ENCODE measurements at regions not wholly inside any gene's neighbourhood (a gene's known extent, or its start where the extent isn't known, plus 50 kb on each side); places are given as distances from the start of the nearest gene placed in this dataset.

DNA sequence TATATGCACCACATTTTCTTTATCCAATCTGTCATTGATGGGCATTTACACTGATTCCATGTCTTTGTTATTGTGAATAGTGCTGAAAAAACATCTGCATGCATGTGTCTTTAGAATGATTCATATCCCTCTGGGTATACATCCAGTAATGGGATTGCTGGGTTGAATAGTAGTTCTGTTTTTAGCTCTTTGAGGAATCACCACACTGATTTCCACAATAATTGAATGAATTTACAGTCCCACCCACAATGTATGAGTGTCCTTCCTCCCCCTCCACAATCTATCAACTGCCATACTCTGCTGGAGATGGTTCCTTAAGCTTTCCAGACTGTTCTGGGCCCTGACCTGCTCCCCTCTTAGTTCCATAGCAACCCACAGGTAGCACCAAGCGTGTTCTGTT is 667.0 kb downstream of the LIG4 start:
- no peak for TF ChIP-seq ZNF121 (CRISPR knock-in tag; IDR thresholded peaks at IDR 0.05)
- TF ChIP-seq, protein P1, sequence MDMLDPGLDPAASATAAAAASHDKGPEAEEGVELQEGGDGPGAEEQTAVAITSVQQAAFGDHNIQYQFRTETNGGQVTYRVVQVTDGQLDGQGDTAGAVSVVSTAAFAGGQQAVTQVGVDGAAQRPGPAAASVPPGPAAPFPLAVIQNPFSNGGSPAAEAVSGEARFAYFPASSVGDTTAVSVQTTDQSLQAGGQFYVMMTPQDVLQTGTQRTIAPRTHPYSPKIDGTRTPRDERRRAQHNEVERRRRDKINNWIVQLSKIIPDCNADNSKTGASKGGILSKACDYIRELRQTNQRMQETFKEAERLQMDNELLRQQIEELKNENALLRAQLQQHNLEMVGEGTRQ (CRISPR knock-in tag; IDR thresholded peaks at IDR 0.05) = no peak
- TF ChIP-seq, protein P2, sequence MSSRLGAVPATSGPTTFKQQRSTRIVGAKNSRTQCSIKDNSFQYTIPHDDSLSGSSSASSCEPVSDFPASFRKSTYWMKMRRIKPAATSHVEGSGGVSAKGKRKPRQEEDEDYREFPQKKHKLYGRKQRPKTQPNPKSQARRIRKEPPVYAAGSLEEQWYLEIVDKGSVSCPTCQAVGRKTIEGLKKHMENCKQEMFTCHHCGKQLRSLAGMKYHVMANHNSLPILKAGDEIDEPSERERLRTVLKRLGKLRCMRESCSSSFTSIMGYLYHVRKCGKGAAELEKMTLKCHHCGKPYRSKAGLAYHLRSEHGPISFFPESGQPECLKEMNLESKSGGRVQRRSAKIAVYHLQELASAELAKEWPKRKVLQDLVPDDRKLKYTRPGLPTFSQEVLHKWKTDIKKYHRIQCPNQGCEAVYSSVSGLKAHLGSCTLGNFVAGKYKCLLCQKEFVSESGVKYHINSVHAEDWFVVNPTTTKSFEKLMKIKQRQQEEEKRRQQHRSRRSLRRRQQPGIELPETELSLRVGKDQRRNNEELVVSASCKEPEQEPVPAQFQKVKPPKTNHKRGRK (CRISPR knock-in tag; IDR thresholded peaks at IDR 0.05; ENCODE audit: borderline replicate concordance) = no peak
- no peak for TF ChIP-seq NR1H2 (CRISPR knock-in tag; IDR thresholded peaks at IDR 0.05)
- TF ChIP-seq TP53 (CRISPR knock-in tag; IDR thresholded peaks at IDR 0.05) = no peak
- no peak for TF ChIP-seq ZNF138 (CRISPR knock-in tag; conservative IDR thresholded peaks at IDR 0.05)
- no peak for TF ChIP-seq ATF6 (CRISPR knock-in tag; IDR thresholded peaks at IDR 0.05)
